GM10266 (cell line): ENCODE measurements at regions not wholly inside any gene's neighbourhood (a gene's known extent, or its start where the extent isn't known, plus 50 kb on each side); places are given as distances from the start of the nearest gene placed in this dataset.
"Not testable (repeated sequence)": the region's sequence is repeated elsewhere in the genome, so short reads cannot be mapped to it uniquely, and the experiment has no call there.

Experiments
- DNase-seq: peaks from one replicate; pipeline ENCODE4 v3.0.0; 2012; ENCODE audit errors: extremely low spot score
- CTCF ChIP-seq: IDR thresholded peaks from 2 replicates; pipeline ENCODE4 v1.5.1; 2012; ENCODE audit warnings: mild to moderate bottlenecking, low read depth; ENCODE audit not compliant: control insufficient read depth, insufficient read depth; ENCODE audit errors: missing control alignments

GRCh38 chr20:7161690-7162089, 394.2 kb downstream of the BMP2 start:
- TF ChIP-seq CTCF, result no peak
- DNase-seq, result no peak

- TF ChIP-seq CTCF, result no peak
- DNase-seq, result no peak
These were observed 404.4 kb downstream of the BMP2 start for GRCh38 chr20:7171911-7172310.

- no peak for DNase-seq
- TF ChIP-seq CTCF, result no peak
These were observed 407.1 kb downstream of the BMP2 start for GRCh38 chr20:7174554-7174953.

DNA sequence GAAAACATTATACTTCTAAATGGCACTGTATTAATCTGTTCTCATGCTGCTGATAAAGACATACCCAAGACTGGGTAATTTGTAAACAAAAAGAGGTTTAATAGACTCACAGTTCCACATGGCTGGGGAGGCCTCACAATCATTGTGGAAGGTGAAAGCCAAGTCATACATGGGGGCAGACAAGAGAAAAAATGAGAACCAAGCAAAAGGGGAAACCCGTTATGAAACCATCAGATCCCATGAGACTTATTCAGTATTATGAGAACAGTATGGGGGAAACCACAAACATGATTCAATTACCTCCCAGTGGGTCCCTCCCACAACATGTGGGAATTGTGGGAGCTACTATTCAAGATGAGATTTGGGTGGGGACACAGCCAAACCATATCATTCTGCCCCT, 408.3 kb downstream of the BMP2 start:
- DNase-seq, result not testable (repeated sequence)

GRCh38 chr20:7178004-7178403, 410.5 kb downstream of the BMP2 start:
- no peak for DNase-seq

GRCh38 chr20:7180256-7181045, 413.0 kb downstream of the BMP2 start:
- DNase-seq, result no peak
- TF ChIP-seq CTCF, result no peak

More at GRCh38 chr20:7178004-7178403, 410.5 kb downstream of the BMP2 start:
- TF ChIP-seq CTCF, result no peak

- TF ChIP-seq CTCF, result no peak
- DNase-seq, result no peak
These were observed 421.7 kb downstream of the BMP2 start for GRCh38 chr20:7189231-7189630.

DNA sequence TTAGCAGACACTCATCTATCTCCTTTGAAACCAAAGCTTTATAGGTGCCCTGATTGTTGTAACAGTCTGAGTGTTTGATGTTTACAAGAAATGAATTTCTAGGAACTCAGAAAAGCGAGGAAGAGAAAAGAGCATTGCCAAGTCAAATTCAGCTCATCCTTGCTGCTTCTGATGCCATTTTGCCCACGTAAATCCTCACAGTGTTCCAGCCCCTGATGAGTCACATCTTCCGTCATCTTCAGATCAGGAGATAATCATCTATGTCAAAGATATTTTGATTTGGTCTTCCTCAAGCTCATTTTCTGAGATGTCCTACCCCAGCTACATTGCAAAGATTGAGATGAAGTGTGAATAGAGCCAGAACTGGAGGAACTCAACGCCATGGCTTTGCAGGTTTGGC, 426.2 kb downstream of the BMP2 start:
- DNase-seq, result no peak
- TF ChIP-seq CTCF, result no peak
